ENCODE measurements at regions not wholly inside any gene's neighbourhood (a gene's known extent, or its start where the extent isn't known, plus 50 kb on each side); places are given as distances from the start of the nearest gene placed in this dataset.
"Not testable (repeated sequence)": the region's sequence is repeated elsewhere in the genome, so short reads cannot be mapped to it uniquely, and the experiment has no call there.

DNA sequence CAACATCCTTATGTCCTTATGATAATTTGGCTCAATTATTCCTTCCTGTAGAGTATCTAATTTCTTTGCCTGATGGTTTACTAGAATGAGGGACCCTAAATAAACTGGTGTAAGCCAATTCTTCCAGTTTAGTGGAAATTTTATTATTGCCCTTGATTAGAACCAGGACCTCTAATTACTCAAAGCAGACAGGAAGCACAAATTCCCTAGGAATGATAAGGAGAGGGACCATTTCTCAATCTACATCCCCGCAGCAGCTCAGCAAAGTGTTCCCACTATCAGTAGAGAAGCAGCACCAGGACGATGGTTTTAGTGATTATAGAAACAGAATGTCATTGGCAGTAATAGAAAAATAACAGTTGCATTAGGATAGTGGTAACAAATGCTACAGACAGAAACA is 97.1 kb downstream of the PLPPR4 start:
- DNase-seq = no peak

DNA sequence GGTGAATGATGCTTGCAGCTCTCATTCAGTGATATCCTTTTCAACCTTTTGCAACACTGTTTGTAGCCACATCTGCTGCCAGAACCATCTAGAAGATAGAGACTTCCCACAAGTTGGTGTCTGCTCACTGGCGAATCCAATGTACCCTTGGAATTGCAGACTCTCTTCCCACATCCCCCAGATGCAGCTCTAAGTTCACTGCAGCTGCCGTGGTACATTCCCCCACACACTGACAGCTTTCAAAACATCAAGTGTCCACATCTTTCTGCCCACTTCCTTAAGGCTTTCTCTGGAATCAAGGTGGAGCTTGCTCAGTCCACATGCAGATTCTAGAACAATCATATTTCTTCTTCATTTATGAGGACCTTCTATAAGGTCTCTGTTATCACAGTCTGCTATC is 99.2 kb downstream of the PLPPR4 start:
- DNase-seq = no peak

DNA sequence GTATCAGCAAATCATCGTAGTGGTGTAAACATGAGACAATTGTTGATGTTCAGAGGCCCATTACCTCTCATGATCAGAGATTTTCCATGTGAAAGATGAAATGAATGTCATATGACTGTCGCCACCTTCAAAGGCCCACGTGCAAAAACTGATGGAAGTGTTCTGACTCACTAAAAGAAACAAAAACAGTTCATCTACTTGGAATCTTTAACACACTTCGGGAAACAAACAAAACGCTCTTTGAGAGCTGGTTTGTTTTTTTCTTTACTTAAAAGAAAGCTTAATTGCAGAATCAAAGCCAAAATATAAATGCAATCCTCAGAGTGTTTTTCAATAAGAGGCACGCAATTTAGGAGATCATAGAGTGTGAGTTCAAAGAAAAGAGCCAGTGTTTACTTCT is 100.8 kb downstream of the PLPPR4 start:
- no peak for DNase-seq

DNA sequence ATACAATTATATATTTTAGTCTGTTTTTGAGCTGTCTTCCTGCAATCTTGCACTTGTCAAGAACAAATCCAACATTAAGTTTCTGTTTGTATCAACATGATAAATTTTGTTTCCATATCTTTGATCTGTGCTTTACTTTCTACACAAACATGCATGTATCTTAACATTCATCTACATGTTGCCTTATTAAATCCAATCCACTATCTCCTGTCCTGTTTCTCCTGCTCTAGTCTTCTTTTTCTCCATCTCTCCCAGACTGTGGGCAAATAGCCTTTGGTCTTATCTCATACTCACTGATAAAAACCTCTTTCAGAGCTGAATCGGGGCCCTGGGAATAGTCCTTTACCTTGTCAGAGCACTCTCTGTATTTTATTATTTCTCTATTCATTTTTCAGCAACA is 101.3 kb downstream of the PLPPR4 start:
- DNase-seq = no peak

DNA sequence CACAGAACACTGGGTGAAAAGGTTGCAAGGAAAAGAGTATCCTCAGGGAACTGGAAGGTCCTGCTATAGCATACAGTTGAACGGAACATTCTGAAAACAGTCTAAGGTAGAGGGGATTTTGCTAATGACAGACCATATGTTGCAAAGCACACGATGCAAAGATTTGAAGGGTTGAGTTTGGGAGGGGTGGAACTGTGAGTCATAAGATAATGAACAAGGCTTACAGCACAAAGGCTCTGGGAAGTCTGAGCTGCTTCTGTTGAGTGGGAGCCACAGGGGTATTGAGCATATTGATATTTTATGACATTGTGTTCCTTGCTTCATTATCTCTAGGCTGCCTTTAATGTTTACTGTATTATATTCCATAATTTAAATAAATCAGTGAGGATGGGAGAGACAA is 104.9 kb downstream of the PLPPR4 start:
- DNase-seq = no peak

DNA sequence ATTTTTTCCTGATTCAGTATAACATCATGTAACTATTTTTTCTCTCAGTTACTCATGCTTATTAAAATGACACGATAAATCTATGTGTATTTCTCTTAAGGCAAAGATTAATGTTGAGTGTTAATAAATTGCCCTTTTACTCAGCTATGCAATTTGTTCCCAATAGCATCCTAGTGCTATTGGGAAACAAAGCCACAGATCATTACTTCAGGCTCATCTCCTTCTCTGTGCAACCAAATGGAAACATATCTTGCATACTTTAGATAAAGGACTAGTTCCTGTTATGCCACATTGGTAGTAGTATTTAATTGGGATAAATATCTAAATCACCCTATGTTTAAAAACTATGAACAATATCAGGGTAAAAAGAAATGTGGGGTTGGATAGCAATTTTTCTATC is 106.2 kb downstream of the PLPPR4 start:
- DNase-seq = no peak

DNA sequence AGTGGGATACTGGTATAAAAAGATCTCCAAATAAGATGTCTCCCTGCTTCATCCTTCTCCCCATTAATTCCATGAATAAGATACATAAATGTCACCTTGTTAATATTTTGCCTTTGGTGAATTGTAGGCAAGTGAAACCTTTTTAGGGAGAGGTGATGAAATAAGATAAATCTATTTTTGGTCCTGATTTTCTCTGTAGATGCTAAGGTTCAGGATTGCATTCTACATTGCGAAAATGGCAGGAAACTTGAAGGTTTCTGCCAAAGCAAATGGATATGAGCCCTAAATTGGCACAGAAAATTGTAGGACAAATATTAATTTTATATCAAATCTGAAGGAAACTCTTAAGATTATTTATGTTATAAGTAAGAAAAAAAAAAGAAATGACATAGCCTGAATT is 107.1 kb downstream of the PLPPR4 start:
- DNase-seq = no peak

DNA sequence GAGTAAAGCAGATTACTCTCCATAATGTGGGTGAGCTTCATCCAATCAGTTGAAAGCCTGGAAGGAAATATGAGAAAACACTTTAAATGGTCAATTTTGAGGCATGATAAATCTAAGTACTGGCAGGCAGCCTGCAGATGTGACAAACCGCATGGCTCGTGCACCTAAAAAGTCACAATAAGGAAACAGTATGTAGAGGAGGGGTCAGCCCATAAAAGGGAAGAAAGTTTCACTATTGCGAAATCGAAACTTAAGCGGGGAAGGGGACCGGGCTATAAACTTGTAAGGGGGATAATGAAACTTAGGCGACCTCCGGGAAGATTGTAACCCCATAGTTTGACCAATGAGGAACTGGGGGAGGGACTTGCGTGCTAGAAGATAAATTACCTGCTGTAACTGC is 109.8 kb downstream of the PLPPR4 start:
- no peak for DNase-seq

DNA sequence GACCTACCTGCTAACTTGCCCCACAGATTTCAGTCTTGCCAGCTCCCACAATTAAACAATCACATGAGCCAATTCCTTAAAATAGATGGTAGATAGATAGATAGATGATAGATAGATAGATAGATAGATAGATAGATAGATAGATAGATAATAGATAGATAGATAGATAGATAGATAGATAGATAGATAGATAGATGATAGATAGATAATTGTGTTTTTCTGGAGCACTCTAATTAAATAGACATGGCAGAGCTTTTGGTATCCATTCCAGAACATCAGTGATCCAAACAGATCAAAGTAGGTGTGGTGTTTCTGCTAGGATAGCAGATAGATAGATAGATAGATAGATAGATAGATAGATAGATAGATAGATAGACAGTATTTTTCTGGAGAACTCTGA is 110.4 kb downstream of the PLPPR4 start:
- not testable (repeated sequence) for DNase-seq

DNA sequence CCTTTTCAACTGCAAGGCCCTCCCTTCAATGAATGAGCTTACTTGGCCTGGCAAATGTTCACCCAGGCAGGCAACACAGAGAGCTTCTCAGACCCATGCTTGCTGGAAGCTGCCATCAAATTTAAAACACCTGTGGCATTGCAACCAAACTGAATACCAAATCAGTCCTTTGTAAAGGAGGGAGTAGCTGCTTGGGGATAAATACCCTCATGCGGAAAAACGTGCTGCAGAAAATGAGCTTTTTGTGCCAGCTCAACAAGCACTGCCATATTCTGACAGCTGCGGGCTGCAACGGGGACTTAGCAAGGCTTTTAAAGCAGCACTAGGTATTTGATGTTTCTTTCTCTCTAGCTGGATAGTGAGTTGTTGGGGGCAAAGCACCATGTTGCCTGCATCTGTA is 119.7 kb downstream of the PLPPR4 start:
- no peak for DNase-seq

DNA sequence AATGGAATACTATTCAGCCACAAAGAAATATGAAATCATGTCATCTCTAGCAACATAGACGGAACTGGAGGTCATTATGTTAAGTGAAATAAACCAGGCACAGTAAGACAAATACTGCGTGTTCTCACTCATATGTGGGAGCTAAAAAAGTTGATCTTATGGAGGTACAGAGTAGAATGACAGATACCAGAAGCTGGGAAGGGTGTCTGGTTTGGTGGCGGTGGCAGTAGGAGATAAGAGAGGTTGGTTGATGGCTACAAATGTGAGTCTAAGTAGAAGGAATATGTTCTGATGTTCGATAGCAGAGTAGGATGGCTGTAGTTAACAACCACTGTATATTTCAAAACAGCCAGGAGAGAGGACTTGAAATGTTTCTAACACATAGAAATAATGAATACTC is 121.6 kb downstream of the PLPPR4 start:
- DNase-seq = no peak

DNA sequence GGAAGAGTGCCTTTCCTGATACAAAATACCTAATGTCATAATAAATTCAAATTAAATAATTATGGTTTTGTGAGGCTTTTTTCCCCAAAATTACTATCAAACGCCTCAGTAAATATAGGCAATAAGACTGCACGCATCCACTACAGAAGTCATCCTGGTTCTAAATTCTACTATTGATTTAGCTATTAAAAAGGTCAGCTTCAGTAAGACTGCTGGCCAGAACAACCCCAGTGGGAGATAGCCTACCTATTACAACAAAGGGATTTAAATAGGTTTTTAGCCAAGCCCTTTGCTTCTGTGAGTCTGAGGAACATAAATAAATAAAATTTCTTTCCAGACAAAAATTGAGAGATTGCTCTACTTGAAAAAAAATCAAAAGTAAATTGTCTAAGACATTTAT is 132.1 kb downstream of the PLPPR4 start:
- no peak for DNase-seq

DNA sequence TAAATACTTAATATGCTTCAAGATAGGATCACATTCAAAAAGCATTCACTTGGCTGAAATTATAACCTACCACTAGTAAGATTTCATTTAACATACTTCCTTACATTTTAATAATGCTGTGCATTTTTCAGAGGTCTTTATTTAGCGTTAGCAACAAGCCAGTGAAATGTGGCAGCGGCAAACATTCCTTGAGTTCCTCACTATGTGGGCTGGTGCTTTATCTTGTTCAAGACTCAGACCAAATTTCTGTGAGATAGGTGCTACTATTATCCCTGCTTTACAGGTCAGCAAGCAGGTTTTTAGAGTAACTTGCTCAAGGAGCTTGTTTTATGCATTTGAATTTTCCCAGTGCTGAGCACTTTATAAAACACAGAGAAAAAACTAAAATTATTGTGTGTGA is 132.7 kb downstream of the PLPPR4 start:
- DNase-seq = no peak

DNA sequence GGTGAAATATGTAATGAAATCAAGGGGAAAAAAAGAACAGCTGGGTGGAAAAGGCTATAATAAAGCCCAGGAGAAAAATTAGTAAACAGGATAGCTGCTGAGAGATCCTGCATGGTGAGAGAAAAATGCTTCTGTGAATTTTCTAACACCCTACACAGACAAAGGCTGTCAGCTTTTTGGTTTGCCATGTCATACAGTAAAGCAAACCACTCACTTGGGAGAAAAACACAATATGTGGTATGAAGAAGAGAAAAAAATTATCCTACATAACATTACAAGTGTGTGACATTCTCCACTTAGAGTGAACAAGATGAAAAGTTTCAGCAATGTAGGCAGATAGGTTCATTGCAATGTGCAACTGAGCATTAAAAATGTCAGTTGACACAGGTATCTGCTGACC is 133.6 kb downstream of the PLPPR4 start:
- no peak for DNase-seq

DNA sequence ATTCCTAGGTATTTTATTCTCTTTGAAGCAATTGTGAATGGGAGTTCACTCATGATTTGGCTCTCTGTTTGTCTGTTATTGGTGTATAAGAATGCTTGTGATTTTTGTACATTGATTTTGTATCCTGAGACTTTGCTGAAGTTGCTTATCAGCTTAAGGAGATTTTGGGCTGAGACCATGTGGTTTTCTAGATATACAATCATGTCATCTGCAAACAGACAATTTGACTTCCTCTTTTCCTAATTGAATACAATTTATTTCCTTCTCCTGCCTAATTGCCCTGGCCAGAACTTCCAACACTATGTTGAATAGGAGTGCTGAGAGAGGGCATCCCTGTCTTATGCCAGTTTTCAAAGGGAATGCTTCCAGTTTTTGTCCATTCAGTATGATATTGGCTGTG is 137.3 kb downstream of the PLPPR4 start:
- not testable (repeated sequence) for DNase-seq

DNA sequence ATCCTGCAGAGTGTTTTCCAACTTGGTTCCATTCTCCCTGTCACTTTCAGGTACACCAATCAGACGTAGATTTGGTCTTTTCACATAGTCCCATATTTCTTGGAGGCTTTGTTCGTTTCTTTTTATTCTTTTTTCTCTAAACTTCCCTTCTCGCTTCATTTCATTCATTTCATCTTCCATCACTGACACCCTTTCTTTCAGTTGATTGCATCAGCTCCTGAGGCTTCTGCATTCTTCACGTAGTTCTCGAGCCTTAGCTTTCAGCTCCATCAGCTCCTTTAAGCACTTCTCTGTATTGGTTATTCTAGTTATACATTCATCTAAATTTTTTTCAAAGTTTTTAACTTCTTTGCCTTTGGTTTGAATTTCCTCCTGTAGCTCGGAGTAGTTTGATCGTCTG is 140.1 kb downstream of the PLPPR4 start:
- not testable (repeated sequence) for DNase-seq

DNA sequence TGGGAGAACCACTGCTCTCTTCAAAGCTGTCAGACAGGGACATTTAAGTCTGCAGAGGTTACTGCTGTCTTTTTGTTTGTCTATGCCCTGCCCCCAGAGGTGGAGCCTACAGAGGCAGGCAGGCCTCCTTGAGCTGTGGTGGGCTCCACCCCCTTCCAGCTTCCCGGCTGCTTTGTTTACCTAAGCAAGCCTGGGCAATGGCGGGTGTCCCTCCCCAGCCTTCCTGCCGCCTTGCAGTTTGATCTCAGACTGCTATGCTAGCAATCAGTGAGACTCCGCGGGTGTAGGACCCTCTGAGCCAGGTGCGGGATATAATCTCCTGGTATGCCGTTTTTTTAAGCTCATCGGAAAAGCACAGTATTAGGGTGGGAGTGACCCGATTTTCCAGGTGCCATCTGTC is 141.0 kb downstream of the PLPPR4 start:
- DNase-seq = not testable (repeated sequence)

DNA sequence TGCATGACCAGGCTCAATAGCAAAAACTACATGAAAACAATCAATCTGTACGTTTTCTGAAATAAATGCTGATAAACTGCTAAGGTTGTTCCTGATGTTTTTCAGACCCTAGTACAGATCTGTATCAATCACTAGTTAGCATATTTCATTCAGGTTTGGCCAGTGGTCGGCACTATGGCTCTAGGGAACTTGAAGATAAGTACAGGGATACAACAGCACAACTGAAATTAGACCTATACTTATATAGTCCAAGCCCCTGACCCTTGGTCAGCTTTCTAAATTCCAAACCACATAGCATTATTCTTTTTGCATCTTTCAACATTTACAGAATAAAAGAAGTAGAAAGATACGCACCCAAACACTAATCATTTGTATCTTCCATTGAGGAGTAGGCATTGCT is 142.7 kb downstream of the PLPPR4 start:
- DNase-seq = no peak

DNA sequence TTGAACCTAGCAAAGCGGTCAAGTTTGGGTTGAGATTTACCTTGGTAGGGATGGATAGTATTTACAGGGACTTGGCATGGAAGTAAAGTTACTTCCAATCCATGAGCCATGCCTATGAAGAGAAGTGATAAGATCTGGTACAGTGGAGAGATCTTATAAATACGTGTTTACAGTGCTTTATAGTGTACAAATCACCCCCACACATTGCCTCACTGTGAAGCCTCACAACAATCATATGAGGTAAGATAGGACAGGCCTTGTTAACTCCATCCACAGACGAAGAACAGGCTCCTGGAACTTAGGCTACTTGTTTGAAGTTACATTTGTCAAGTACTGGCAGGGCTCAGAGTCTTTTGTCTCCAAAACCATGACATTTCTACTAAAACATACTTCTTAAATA is 159.8 kb downstream of the PLPPR4 start:
- no peak for DNase-seq

DNA sequence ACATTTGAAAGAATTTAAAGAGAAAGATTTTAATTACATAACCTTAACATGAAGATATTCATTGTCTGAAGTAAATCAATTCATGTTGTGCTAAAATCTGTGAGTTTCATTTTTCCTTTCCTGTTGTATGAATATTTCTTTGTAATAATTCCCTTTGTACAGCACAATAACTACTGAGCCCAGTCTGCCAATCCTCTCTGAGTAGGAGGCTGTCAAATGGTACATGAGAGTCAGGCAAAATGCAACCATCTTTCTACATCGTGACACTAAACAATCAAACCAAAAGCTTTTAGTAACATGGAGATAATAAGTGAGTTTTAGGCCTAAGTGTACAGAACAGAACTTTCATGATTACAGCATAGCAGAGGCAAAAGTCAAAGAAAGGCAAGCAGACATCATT is 165.5 kb downstream of the PLPPR4 start:
- DNase-seq = no peak

DNA sequence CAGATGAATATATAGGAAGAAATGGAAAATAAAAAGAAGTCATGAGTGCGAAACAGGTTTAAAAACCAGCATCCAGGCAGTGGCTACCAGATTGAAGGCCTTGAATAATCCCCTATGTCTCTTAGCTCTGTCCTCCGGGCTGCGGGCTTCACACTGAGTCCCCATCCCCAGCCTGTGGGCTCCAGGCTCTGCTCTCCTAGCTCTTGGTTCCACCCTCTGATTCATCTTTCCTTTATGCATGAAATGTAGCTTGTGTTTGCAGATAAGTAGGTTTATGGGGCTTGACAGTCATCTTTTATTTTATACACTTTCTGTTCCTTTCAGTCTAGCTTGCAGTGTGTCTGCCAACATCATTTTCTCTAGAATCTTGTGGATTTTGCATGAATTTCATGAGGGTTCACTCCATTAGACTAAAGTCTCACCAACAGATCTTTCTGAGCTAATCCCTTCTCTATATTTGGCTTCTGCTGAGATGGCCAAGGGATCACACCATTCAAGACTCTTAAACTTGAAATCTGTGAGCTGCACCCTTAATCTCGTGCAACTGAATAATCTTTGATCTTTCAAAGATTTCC is 174.5 kb downstream of the PLPPR4 start:
- DNase-seq = no peak

DNA sequence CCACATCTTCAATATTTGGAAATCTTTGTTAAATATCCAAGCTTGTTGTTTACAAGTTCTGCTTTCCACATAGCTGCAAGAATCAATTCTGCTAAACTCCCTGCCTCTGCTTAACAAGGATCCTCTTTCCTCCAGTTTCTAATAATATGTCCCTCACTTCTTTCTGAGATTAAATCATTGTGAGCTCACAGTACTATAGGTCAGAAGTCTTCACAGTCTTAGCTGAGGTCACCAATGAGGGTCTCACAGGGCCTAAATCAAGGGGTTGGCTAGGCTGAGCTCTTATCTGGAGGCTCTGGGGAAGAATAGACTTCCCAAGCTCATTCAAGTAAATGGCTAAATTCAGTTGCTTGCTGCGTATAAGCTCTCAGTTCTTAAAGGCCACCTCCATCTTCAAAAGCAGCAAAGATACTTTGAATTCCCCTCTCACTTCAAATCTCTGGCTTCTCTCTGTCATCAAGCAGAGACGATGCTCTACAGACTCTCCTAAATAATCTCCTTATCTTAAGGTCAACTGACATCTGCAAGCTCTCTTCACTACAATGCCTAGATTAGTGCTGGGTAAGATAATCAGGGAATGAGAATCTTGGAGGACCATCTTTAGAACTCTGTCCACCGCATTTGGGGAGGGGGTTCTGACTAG is 175.3 kb downstream of the PLPPR4 start:
- no peak for DNase-seq

DNA sequence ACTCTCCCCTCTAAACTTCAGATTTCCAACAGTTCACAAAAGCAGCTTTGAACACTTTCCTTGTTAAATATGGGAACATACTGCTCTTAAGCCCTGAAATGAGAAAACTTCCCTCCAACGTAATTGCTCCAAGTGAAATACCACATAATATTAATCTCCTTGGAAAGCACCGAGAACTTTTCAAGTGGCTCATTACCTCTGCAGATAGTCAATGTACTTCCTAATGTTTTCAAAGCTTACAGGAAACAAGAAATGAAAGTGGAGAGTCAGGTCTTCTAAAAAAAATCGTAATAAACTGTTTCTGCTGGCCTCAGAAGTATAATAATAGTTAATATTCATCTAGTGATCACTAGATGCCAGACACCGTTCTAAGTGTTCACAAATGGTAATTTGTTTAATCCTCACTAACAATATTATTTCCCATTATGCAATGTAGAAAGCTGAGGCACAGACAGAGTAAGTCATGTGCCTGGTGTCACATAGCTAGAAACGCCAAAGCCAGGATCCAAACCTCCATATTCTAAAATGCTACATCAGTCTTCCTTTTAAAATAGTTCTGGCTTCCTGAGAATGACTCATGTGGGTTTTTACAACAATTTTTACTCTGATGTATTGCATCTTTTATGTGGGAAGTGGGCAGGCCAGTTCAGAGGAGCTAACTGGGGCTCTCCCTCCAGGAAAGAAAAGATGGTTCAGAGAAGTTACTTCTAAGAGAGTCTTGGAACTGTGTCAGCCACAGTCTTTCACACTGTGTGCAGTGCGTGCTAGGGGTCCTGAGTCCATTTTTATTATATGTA is 177.2 kb downstream of the PLPPR4 start:
- no peak for DNase-seq

DNA sequence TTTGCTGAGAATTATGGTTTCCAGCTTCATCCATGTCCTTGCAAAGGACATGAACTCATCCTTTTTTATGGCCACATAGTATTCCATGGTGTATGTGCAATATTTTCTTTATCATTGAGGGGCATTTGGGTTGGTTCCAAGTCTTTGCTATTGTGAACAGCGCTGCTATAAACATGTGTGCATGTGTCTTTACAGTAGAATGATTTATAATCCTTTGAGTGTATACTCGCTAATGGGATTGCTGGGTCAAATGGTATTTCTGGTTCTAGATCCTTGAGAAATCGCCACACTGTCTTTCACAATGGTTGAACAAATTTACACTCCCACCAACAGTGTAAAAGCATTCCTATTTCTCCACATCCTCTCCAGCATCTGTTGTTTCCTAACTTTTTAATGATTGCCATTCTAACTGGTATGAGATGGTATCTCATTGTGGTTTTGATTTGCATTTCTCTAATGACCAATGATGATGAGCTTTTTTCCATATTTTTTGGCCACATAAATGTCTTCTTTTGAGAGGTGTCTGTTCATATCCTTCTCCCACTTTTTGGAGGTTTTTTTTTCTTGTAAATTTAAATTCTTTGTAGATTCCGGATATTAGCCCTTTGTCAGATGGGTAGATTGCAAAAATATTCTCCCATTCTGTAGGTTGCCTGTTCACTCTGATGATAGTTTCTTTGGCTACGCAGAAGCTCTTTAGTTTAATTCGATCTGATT is 180.1 kb downstream of the PLPPR4 start:
- DNase-seq = not testable (repeated sequence)
